HCT116 (cell line): ENCODE measurements at regions not wholly inside any gene's neighbourhood (a gene's known extent, or its start where the extent isn't known, plus 50 kb on each side); places are given as distances from the start of the nearest gene placed in this dataset.

ENCODE experiments used
- ATAC-seq: fragments of 200-7000 bp; cut with Tn5 transposase; 2 replicates; pipeline ENCODE4 v1.9.1; 2020; ENCODE audit warnings: mild to moderate bottlenecking, moderate library complexity
- BruUV-seq: library from RNA; stranded (reverse); fragments of 400-500 nt; replicated peaks from 2 replicates; lab custom pipeline; 2021; lab: Mats Ljungman, UMichigan
- CTCF ChIA-PET: fragments of 300-600 bp; sonication (Branson Sonifier 250); formaldehyde crosslinking; loops from one replicate; lab custom pipeline; 2021; ENCODE audit warnings: antibody characterized with exemption; lab: Charles Lee
- POLR2A ChIA-PET: fragments of 300-600, 350-600 bp; sonication (Branson Sonifier 250); formaldehyde crosslinking; loops from one replicate; lab custom pipeline; 2021; ENCODE audit warnings: antibody characterized with exemption; lab: Charles Lee
- RAD21 ChIA-PET, 2 experiments: fragments of 300-600 bp; sonication (Branson Sonifier 250); formaldehyde crosslinking; loops; one replicate each; lab custom pipeline; 2023; ENCODE audit warnings: low total read pairs in 2 of 2; ENCODE audit not compliant: uncharacterized antibody in 2 of 2, unreplicated experiment in 2 of 2, low non-redundant PET in 1 of 2; lab: Charles Lee
- DNase-seq: peaks from one replicate; pipeline ENCODE4 v3.0.0-alpha.2; 2010; ENCODE audit warnings: low read depth, low spot score
- H2AFZ ChIP-seq: fragments of 200-600 bp; shearing (Covaris generic), sonication (generic); 2 replicates; pipeline ENCODE4 v1.6.1; 2017; ENCODE audit warnings: low read depth, mixed run types, mixed read lengths, antibody characterized with exemption, low read length; ENCODE audit not compliant: poor library complexity, severe bottlenecking
- H3K27ac ChIP-seq: 2 replicates; pipeline ENCODE4 v1.5.1; 2012; ENCODE audit warnings: low read depth, low read length
- H3K27me3 ChIP-seq: fragments of 200-600 bp; sonication (generic); 2 replicates; pipeline ENCODE4 v1.6.1; 2016; ENCODE audit warnings: mixed run types, low read length, mixed read lengths; ENCODE audit not compliant: insufficient read depth
- H3K36me3 ChIP-seq, 2 experiments: fragments of 200-500 bp in 1 of 2; fragments of 200-600 bp in 1 of 2; sonication (Bioruptor generic) in 1 of 2; sonication (generic) in 1 of 2; 2 replicates each; pipeline versions ENCODE4 v1.5.1 to v1.6.1; 2014 to 2016; ENCODE audit warnings: low read length in 2 of 2, inconsistent platforms in 1 of 2, mixed read lengths in 1 of 2, mixed run types in 1 of 2; ENCODE audit not compliant: insufficient read depth in 2 of 2, control insufficient read depth in 1 of 2
- H3K4me1 ChIP-seq, 2 experiments: fragments of 200-600 bp in 1 of 2; sonication (generic) in 1 of 2; 2 replicates each; pipeline versions ENCODE4 v1.5.1 to v1.6.1; 2012 to 2017; ENCODE audit warnings: low read length in 2 of 2, inconsistent platforms in 1 of 2, mild to moderate bottlenecking in 1 of 2, mixed read lengths in 1 of 2, mixed run types in 1 of 2, moderate library complexity in 1 of 2; ENCODE audit not compliant: insufficient read depth in 2 of 2, control insufficient read depth in 1 of 2
- H3K4me2 ChIP-seq: fragments of 200-600 bp; sonication (generic); 2 replicates; pipeline ENCODE4 v1.6.1; 2017; ENCODE audit warnings: mixed run types, low read length, mixed read lengths
- H3K4me3 ChIP-seq, 2 experiments: fragments of 200-600 bp in 1 of 2; sonication (generic) in 1 of 2; replicated peaks in 1 of 2; 2 replicates each; pipeline ENCODE4 v1.5.1; 2011 to 2016; ENCODE audit warnings: low read length in 2 of 2, control low read depth in 1 of 2, low read depth in 1 of 2, mild to moderate bottlenecking in 1 of 2, mixed read lengths in 1 of 2, mixed run types in 1 of 2
- H3K79me2 ChIP-seq: fragments of 200-600 bp; sonication (generic); 2 replicates; pipeline ENCODE4 v1.6.1; 2017; ENCODE audit warnings: mild to moderate bottlenecking, mixed run types, low read length, moderate library complexity, mixed read lengths; ENCODE audit not compliant: insufficient read depth
- H3K9ac ChIP-seq: fragments of 200-600 bp; sonication (generic); 2 replicates; pipeline ENCODE4 v1.6.1; 2016; ENCODE audit warnings: low read length, mixed read lengths
- H3K9me2 ChIP-seq: fragments of 200-600 bp; sonication (generic), shearing (Covaris generic); 2 replicates; pipeline ENCODE4 v1.6.1; 2017; ENCODE audit warnings: mixed run types, mild to moderate bottlenecking, moderate library complexity; ENCODE audit not compliant: insufficient read depth
- H3K9me3 ChIP-seq, 2 experiments: fragments of 200-500 bp in 1 of 2; fragments of 200-600 bp in 1 of 2; sonication (Bioruptor generic) in 1 of 2; sonication (generic) in 1 of 2; 2 replicates each; pipeline ENCODE4 v1.6.1; 2014 to 2017; ENCODE audit warnings: low read length in 2 of 2, mixed read lengths in 2 of 2, inconsistent platforms in 1 of 2, low read depth in 1 of 2, mild to moderate bottlenecking in 1 of 2, mixed run types in 1 of 2, moderate library complexity in 1 of 2; ENCODE audit not compliant: control insufficient read depth in 1 of 2, insufficient read depth in 1 of 2
- H4K20me1 ChIP-seq: fragments of 200-600 bp; sonication (generic), shearing (Covaris generic); 2 replicates; pipeline ENCODE4 v1.6.1; 2017; ENCODE audit warnings: mixed run types, mild to moderate bottlenecking, moderate library complexity; ENCODE audit not compliant: insufficient read depth
- EGR1 ChIP-seq: IDR thresholded peaks from 2 replicates; pipeline ENCODE4 v1.6.1; 2012; ENCODE audit warnings: low read depth
- EZH2phosphoT487 ChIP-seq: fragments of 200-600 bp; IDR thresholded peaks from 2 replicates; pipeline ENCODE4 v1.6.1; 2018; ENCODE audit warnings: antibody characterized with exemption, borderline replicate concordance
- JUND ChIP-seq: IDR thresholded peaks from 2 replicates; pipeline ENCODE4 v1.6.1; 2012
- MAX ChIP-seq: IDR thresholded peaks from 2 replicates; pipeline ENCODE4 v1.6.1; 2012
- POLR2A ChIP-seq: IDR thresholded peaks from 2 replicates; pipeline ENCODE4 v1.7.0; 2011; ENCODE audit warnings: borderline replicate concordance; ENCODE audit not compliant: insufficient read depth, insufficient read length; ENCODE audit errors: extremely low read depth
- POLR2AphosphoS5 ChIP-seq: IDR thresholded peaks from 2 replicates; pipeline ENCODE4 v1.6.1; 2011; ENCODE audit warnings: mild to moderate bottlenecking, low read depth, low read length, moderate library complexity
- RAD21 ChIP-seq: IDR thresholded peaks from 2 replicates; pipeline ENCODE4 v1.6.1; 2012; ENCODE audit warnings: low read depth, mild to moderate bottlenecking
- SRF ChIP-seq: IDR thresholded peaks from 2 replicates; pipeline ENCODE4 v1.6.1; 2012; ENCODE audit warnings: low read depth
- TCF7L2 ChIP-seq: IDR thresholded peaks from 2 replicates; pipeline ENCODE4 v1.7.0; 2011; ENCODE audit warnings: borderline replicate concordance, inconsistent platforms; ENCODE audit not compliant: insufficient read depth, insufficient read length; ENCODE audit errors: extremely low read depth
- intact Hi-C: fragments of 100-400 bp; cut with micrococcal nuclease; formaldehyde crosslinking; loops from 2 replicates; pipeline ENCODE4 v1.10.0; 2022
- TF ChIP-seq, protein P1 (sequence below): IDR thresholded peaks from 2 replicates; pipeline ENCODE4 v1.6.1; 2011; ENCODE audit warnings: mild to moderate bottlenecking, low read length, moderate library complexity; ENCODE audit not compliant: insufficient replicate concordance; ENCODE audit errors: extremely low read depth
- TF ChIP-seq, protein P2 (sequence below): IDR thresholded peaks from 2 replicates; pipeline ENCODE4 v1.6.1; 2012; ENCODE audit warnings: low read depth

DNA sequence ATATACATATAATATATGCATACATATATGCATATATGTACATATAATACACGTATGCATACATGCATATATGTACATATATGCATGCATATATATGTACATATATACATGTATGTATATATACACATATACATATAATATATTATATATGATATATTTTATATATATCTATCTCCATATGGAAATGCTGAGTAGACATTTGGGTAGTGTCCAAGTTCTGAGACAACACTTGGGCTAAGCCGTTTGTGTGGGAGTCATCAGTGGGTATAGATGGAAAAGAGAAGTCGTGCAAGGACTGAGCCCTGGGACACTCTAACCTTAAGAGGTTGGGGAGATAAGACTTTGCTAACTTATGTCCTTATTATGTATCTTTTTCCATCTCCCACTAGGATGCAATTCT lies 165.2 kb upstream of the PODXL start:
- no peak overlapping the region for H3K27ac ChIP-seq
- no peaks in the 10 kb centered on the region for H3K9me3 ChIP-seq
- intact Hi-C loops = no loop called here
- H4K20me1 ChIP-seq = no peaks in the 10 kb centered on the region
- ChIA-PET POLR2A (no interaction called here), RAD21 (interaction anchor here in 1 of 2 experiments (0.6 kb wide), 1 partner anchor 597 kb away, joined by 4 read pairs; no protein-coding TSS in a partner anchor), CTCF (no interaction called here)
- no peak overlapping the region for H3K4me2 ChIP-seq
- H3K79me2 ChIP-seq = no peaks in the 10 kb centered on the region
- H3K27me3 ChIP-seq = peaks cover 19% of the 10 kb centered on the region; the same call in 1 of the 2 replicates
- H3K4me1 ChIP-seq = no peaks in the 10 kb centered on the region
- H3K36me3 ChIP-seq = no peaks in the 10 kb centered on the region
- H3K9me2 ChIP-seq = no peaks in the 10 kb centered on the region
- no peak overlapping the region for H3K9ac ChIP-seq
- no peak overlapping the region for H2AFZ ChIP-seq
- H3K4me3 ChIP-seq = no peak overlapping the region
- TF ChIP-seq SRF = no peak
- no peak for TF ChIP-seq TCF7L2
- TF ChIP-seq EGR1 = no peak
- TF ChIP-seq POLR2A = no peak
- TF ChIP-seq EZH2phosphoT487 = no peak
- no peak for TF ChIP-seq JUND
- TF ChIP-seq MAX = no peak
- TF ChIP-seq, protein P1, sequence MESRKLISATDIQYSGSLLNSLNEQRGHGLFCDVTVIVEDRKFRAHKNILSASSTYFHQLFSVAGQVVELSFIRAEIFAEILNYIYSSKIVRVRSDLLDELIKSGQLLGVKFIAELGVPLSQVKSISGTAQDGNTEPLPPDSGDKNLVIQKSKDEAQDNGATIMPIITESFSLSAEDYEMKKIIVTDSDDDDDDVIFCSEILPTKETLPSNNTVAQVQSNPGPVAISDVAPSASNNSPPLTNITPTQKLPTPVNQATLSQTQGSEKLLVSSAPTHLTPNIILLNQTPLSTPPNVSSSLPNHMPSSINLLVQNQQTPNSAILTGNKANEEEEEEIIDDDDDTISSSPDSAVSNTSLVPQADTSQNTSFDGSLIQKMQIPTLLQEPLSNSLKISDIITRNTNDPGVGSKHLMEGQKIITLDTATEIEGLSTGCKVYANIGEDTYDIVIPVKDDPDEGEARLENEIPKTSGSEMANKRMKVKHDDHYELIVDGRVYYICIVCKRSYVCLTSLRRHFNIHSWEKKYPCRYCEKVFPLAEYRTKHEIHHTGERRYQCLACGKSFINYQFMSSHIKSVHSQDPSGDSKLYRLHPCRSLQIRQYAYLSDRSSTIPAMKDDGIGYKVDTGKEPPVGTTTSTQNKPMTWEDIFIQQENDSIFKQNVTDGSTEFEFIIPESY = no peak
- TF ChIP-seq RAD21 = no peak
- TF ChIP-seq POLR2AphosphoS5 = no peak
- TF ChIP-seq, protein P2, sequence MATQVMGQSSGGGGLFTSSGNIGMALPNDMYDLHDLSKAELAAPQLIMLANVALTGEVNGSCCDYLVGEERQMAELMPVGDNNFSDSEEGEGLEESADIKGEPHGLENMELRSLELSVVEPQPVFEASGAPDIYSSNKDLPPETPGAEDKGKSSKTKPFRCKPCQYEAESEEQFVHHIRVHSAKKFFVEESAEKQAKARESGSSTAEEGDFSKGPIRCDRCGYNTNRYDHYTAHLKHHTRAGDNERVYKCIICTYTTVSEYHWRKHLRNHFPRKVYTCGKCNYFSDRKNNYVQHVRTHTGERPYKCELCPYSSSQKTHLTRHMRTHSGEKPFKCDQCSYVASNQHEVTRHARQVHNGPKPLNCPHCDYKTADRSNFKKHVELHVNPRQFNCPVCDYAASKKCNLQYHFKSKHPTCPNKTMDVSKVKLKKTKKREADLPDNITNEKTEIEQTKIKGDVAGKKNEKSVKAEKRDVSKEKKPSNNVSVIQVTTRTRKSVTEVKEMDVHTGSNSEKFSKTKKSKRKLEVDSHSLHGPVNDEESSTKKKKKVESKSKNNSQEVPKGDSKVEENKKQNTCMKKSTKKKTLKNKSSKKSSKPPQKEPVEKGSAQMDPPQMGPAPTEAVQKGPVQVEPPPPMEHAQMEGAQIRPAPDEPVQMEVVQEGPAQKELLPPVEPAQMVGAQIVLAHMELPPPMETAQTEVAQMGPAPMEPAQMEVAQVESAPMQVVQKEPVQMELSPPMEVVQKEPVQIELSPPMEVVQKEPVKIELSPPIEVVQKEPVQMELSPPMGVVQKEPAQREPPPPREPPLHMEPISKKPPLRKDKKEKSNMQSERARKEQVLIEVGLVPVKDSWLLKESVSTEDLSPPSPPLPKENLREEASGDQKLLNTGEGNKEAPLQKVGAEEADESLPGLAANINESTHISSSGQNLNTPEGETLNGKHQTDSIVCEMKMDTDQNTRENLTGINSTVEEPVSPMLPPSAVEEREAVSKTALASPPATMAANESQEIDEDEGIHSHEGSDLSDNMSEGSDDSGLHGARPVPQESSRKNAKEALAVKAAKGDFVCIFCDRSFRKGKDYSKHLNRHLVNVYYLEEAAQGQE = no peak
- BruUV-seq = no TSS peak
- no peak for ATAC-seq
- DNase-seq = no peak
